ENCODE measurements at regions not wholly inside any gene's neighbourhood (a gene's known extent, or its start where the extent isn't known, plus 50 kb on each side); places are given as distances from the start of the nearest gene placed in this dataset.

DNA sequence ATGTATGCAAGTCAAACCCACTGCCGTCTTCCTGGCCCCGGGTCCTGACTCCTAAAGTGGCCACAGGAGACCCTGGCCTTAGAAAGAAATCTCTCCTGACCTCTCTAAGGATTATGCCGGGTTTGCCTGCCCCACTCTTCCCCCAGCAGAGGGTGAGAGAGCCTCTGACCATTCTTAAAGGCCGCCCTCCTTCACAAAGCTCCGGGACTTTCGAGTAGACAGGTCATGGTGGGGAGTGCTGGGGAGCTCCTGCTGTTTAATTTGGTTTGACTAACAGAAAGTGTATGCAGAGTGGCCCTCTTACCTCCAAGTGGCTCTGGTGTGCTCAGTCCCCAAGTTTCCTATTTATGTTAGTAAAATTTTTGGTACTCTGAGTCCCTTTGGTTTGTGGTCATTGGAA is 111.8 kb downstream of the LRRC70 start:
- peaks cover 10% of the 10 kb centered on the region for H3K4me1 ChIP-seq (ENCODE audit: insufficient read depth, low read length)
- H3K36me3 ChIP-seq (ENCODE audit: insufficient read depth, low read length) = no peaks in the 10 kb centered on the region
- intact Hi-C loops (cut with micrococcal nuclease) = no loop called here
- Mint-ChIP-seq H3K36me3 (no peaks in the 10 kb centered on the region), H3K9me3 (peaks cover 0 to 6% (median 0%) of the 10 kb centered on the region in 8 donors), H3K4me3 (peak overlapping the region in 1 of 8 donors; percentile 26), H3K27ac (no peak overlapping the region), H3K4me1 (peaks cover 2 to 11% (median 7%) of the 10 kb centered on the region in 4 donors), H3K27me3 (peaks cover 0 to 1% of the 10 kb centered on the region in 2 donors)
- no peak overlapping the region for H3K4me3 ChIP-seq (ENCODE audit: low read length in 2 of 2)
- H3K27ac ChIP-seq (ENCODE audit: low read depth, low read length) = no peak overlapping the region
- ChIA-PET CTCF (ENCODE audit: partially characterized antibody) (no interaction called here), POLR2A (ENCODE audit: partially characterized antibody) (no interaction called here)
- H3K9me3 ChIP-seq (ENCODE audit: control insufficient read depth in 1 of 2, low read length in 2 of 2) = no peaks in the 10 kb centered on the region
- H3K27me3 ChIP-seq (ENCODE audit: insufficient read depth, low read length) = no peaks in the 10 kb centered on the region
- DNase-seq = no peak

- H3K4me3 ChIP-seq (ENCODE audit: low read length in 2 of 2) = no peak overlapping the region
- CTCF ChIA-PET (ENCODE audit: partially characterized antibody) = no interaction called here
- POLR2A ChIA-PET (ENCODE audit: partially characterized antibody) = no interaction called here
- peaks cover 10% of the 10 kb centered on the region for H3K4me1 ChIP-seq (ENCODE audit: insufficient read depth, low read length)
- no peaks in the 10 kb centered on the region for H3K36me3 ChIP-seq (ENCODE audit: insufficient read depth, low read length)
- Mint-ChIP-seq H3K9me3 (peaks cover 0 to 6% (median 0%) of the 10 kb centered on the region in 8 donors), H3K27me3 (peaks cover 0 to 1% of the 10 kb centered on the region in 2 donors), H3K4me1 (peaks cover 2 to 11% (median 7%) of the 10 kb centered on the region in 4 donors), H3K4me3 (peak overlapping the region in 7 of 8 donors; percentile 8 to 70 (median 49)), H3K36me3 (no peaks in the 10 kb centered on the region), H3K27ac (peak overlapping the region in 2 of 7 donors; percentile 54 to 76)
- H3K27ac ChIP-seq (ENCODE audit: low read depth, low read length) = no peak overlapping the region
- intact Hi-C loops (cut with micrococcal nuclease) = no loop called here
- DNase-seq = no peak
- no peaks in the 10 kb centered on the region for H3K9me3 ChIP-seq (ENCODE audit: control insufficient read depth in 1 of 2, low read length in 2 of 2)
- H3K27me3 ChIP-seq (ENCODE audit: insufficient read depth, low read length) = no peaks in the 10 kb centered on the region
Observed at GRCh38 chr5:62689599-62690368, 111.2 kb downstream of the LRRC70 start.

GRCh38 chr5:62686692-62687091 is 108.1 kb downstream of the LRRC70 start:
- CTCF ChIA-PET (ENCODE audit: partially characterized antibody) = no interaction called here
- POLR2A ChIA-PET (ENCODE audit: partially characterized antibody) = no interaction called here

GRCh38 chr5:62685221-62685620 is 106.6 kb downstream of the LRRC70 start:
- Mint-ChIP-seq H3K27ac (no peak overlapping the region), H3K9me3 (peaks cover 0 to 5% (median 0%) of the 10 kb centered on the region in 8 donors), H3K27me3 (peaks cover 0 to 1% of the 10 kb centered on the region in 2 donors), H3K4me1 (peaks cover 2 to 8% (median 6%) of the 10 kb centered on the region in 4 donors), H3K4me3 (no peak overlapping the region), H3K36me3 (no peaks in the 10 kb centered on the region)
- intact Hi-C loops (cut with micrococcal nuclease) = no loop called here
- Histone ChIP-seq H3K27ac (ENCODE audit: low read depth, low read length) (no peak overlapping the region), H3K4me3 (ENCODE audit: low read length in 2 of 2) (no peak overlapping the region), H3K9me3 (ENCODE audit: control insufficient read depth in 1 of 2, low read length in 2 of 2) (no peaks in the 10 kb centered on the region), H3K27me3 (ENCODE audit: insufficient read depth, low read length) (no peaks in the 10 kb centered on the region), H3K4me1 (ENCODE audit: insufficient read depth, low read length) (peaks cover 7% of the 10 kb centered on the region), H3K36me3 (ENCODE audit: insufficient read depth, low read length) (no peaks in the 10 kb centered on the region)
- DNase-seq = no peak
- ChIA-PET CTCF (ENCODE audit: partially characterized antibody) (no interaction called here), POLR2A (ENCODE audit: partially characterized antibody) (no interaction called here)

More at GRCh38 chr5:62686692-62687091, 108.1 kb downstream of the LRRC70 start:
- peaks cover 2 to 11% (median 7%) of the 10 kb centered on the region in 4 donors for H3K4me1 Mint-ChIP-seq
- no peaks in the 10 kb centered on the region for H3K27me3 ChIP-seq (ENCODE audit: insufficient read depth, low read length)
- H3K9me3 Mint-ChIP-seq = peaks cover 0 to 4% (median 0%) of the 10 kb centered on the region in 8 donors
- H3K36me3 Mint-ChIP-seq = no peaks in the 10 kb centered on the region
- peaks cover 0 to 1% of the 10 kb centered on the region in 2 donors for H3K27me3 Mint-ChIP-seq
- DNase-seq = no peak
- H3K36me3 ChIP-seq (ENCODE audit: insufficient read depth, low read length) = no peaks in the 10 kb centered on the region
- no peak overlapping the region for H3K27ac ChIP-seq (ENCODE audit: low read depth, low read length)
- H3K9me3 ChIP-seq (ENCODE audit: control insufficient read depth in 1 of 2, low read length in 2 of 2) = no peaks in the 10 kb centered on the region
- no peak overlapping the region for H3K27ac Mint-ChIP-seq
- intact Hi-C loops (cut with micrococcal nuclease) = no loop called here
- peaks cover 10% of the 10 kb centered on the region for H3K4me1 ChIP-seq (ENCODE audit: insufficient read depth, low read length)
- H3K4me3 Mint-ChIP-seq = no peak overlapping the region
- no peak overlapping the region for H3K4me3 ChIP-seq (ENCODE audit: low read length in 2 of 2)

DNA sequence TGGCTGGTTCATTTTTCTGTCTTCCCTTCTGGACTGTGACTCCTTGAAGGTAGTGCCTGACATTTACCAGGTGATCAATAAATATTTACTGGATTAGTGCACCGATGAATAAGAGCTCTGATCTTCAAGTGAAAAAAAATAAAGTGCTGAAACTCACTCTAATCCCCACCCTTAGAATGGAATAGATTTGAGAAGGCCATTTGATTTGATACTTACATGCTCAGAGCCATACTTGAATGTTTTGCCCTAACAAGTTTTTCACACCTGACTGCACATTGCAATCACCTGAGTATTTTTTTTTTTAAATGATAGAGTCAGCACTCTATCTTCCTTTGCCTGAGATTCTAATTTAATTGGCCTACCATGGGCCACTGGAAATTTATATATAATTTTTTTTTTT is 105.7 kb downstream of the LRRC70 start:
- H3K4me3 Mint-ChIP-seq = no peak overlapping the region
- CTCF ChIA-PET (ENCODE audit: partially characterized antibody) = no interaction called here

DNA sequence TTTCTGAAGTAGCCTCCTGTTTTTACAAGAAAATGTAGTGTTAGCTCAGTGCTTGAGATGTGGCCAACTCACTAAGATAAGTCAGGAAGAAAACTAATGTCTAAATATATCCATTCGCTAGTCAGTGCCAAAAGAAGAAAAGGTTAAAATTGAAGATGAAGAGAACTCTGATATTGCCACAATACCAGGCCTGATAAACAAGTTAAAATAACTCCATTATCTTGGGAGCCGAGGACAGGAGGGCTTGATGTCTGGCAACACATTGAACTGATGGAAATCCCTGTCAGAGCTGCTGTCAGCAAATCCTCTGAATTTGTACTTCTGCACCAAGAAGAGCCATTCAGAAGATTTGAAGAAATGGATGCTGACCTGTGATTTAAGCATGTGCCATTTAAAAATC is 103.4 kb downstream of the LRRC70 start:
- CTCF ChIA-PET (ENCODE audit: partially characterized antibody) = no interaction called here
- H3K9me3 Mint-ChIP-seq = peaks cover 0 to 20% (median 13%) of the 10 kb centered on the region in 8 donors
- H3K27ac ChIP-seq (ENCODE audit: low read depth, low read length) = no peak overlapping the region
- no peaks in the 10 kb centered on the region for H3K27me3 ChIP-seq (ENCODE audit: insufficient read depth, low read length)
- no peaks in the 10 kb centered on the region for H3K36me3 ChIP-seq (ENCODE audit: insufficient read depth, low read length)
- H3K4me1 Mint-ChIP-seq = no peaks in the 10 kb centered on the region
- no peak overlapping the region for H3K27ac Mint-ChIP-seq
- no peaks in the 10 kb centered on the region for H3K4me1 ChIP-seq (ENCODE audit: insufficient read depth, low read length)
- H3K27me3 Mint-ChIP-seq = peaks cover 0 to 2% of the 10 kb centered on the region in 2 donors
- no peak overlapping the region for H3K4me3 ChIP-seq (ENCODE audit: low read length in 2 of 2)
- intact Hi-C loops (cut with micrococcal nuclease) = no loop called here
- POLR2A ChIA-PET (ENCODE audit: partially characterized antibody) = no interaction called here
- no peaks in the 10 kb centered on the region for H3K9me3 ChIP-seq (ENCODE audit: control insufficient read depth in 1 of 2, low read length in 2 of 2)
- H3K4me3 Mint-ChIP-seq = no peak overlapping the region
- peaks cover 0 to 3% of the 10 kb centered on the region in 2 donors for H3K36me3 Mint-ChIP-seq
- DNase-seq = no peak

More for the DNA sequence above, 105.7 kb downstream of the LRRC70 start:
- Histone ChIP-seq H3K27me3 (ENCODE audit: insufficient read depth, low read length) (no peaks in the 10 kb centered on the region), H3K27ac (ENCODE audit: low read depth, low read length) (no peak overlapping the region), H3K36me3 (ENCODE audit: insufficient read depth, low read length) (no peaks in the 10 kb centered on the region), H3K4me3 (ENCODE audit: low read length in 2 of 2) (no peak overlapping the region), H3K4me1 (ENCODE audit: insufficient read depth, low read length) (no peaks in the 10 kb centered on the region), H3K9me3 (ENCODE audit: control insufficient read depth in 1 of 2, low read length in 2 of 2) (no peaks in the 10 kb centered on the region)
- no peak overlapping the region for H3K27ac Mint-ChIP-seq
- peaks cover 0 to 8% (median 5%) of the 10 kb centered on the region in 8 donors for H3K9me3 Mint-ChIP-seq
- POLR2A ChIA-PET (ENCODE audit: partially characterized antibody) = no interaction called here
- DNase-seq = no peak
- peaks cover 1 to 2% of the 10 kb centered on the region in 2 donors for H3K27me3 Mint-ChIP-seq
- H3K4me1 Mint-ChIP-seq = peaks cover 0 to 2% (median 0%) of the 10 kb centered on the region in 4 donors
- H3K36me3 Mint-ChIP-seq = no peaks in the 10 kb centered on the region
- intact Hi-C loops (cut with micrococcal nuclease) = no loop called here

GRCh38 chr5:62681117-62681850 is 102.7 kb downstream of the LRRC70 start:
- H3K4me1 Mint-ChIP-seq = no peaks in the 10 kb centered on the region
- no peak for DNase-seq
- Histone ChIP-seq H3K4me3 (ENCODE audit: low read length in 2 of 2) (no peak overlapping the region), H3K27ac (ENCODE audit: low read depth, low read length) (no peak overlapping the region), H3K9me3 (ENCODE audit: control insufficient read depth in 1 of 2, low read length in 2 of 2) (no peaks in the 10 kb centered on the region), H3K4me1 (ENCODE audit: insufficient read depth, low read length) (no peaks in the 10 kb centered on the region), H3K36me3 (ENCODE audit: insufficient read depth, low read length) (no peaks in the 10 kb centered on the region), H3K27me3 (ENCODE audit: insufficient read depth, low read length) (no peaks in the 10 kb centered on the region)
- intact Hi-C loops (cut with micrococcal nuclease) = no loop called here
- H3K27ac Mint-ChIP-seq = no peak overlapping the region
- ChIA-PET CTCF (ENCODE audit: partially characterized antibody) (no interaction called here), POLR2A (ENCODE audit: partially characterized antibody) (no interaction called here)
- peaks cover 0 to 2% of the 10 kb centered on the region in 2 donors for H3K27me3 Mint-ChIP-seq
- H3K9me3 Mint-ChIP-seq = peaks cover 0 to 27% (median 20%) of the 10 kb centered on the region in 8 donors
- peaks cover 0 to 3% of the 10 kb centered on the region in 2 donors for H3K36me3 Mint-ChIP-seq
- no peak overlapping the region for H3K4me3 Mint-ChIP-seq

Measured in CD4-positive, alpha-beta memory T cell (primary cell).